GM20000 (cell line): ENCODE measurements at regions not wholly inside any gene's neighbourhood (a gene's known extent, or its start where the extent isn't known, plus 50 kb on each side); places are given as distances from the start of the nearest gene placed in this dataset.

Experiments used
- DNase-seq: peaks from one replicate; pipeline ENCODE4 v3.0.0; 2012; ENCODE audit warnings: low spot score
- TF ChIP-seq, protein P1 (sequence below): IDR thresholded peaks from 2 replicates; pipeline ENCODE4 v1.5.1; 2012; ENCODE audit warnings: mild to moderate bottlenecking, control low read depth; ENCODE audit errors: extremely low read depth, missing control alignments

DNA sequence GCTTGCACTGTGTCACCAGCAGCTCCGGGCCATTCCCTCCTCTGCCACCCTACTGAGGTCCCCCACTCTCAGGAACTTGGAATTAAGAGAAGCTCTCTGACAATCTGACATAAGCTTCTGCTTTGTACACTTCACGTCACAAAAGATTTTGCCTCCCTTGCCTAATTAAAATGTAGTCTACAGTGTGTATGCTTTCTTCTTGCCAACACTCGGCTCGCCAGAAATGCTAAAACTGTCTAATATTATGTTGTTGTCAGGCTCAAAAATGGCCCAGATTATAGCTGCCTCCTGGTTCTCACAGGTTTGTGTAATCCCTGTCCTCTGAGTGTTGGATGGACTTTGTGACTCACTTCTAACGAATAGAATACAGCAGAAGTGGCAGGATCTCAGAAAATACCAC lies 474.7 kb downstream of the MBD2 start:
- DNase-seq, result no peak

DNA sequence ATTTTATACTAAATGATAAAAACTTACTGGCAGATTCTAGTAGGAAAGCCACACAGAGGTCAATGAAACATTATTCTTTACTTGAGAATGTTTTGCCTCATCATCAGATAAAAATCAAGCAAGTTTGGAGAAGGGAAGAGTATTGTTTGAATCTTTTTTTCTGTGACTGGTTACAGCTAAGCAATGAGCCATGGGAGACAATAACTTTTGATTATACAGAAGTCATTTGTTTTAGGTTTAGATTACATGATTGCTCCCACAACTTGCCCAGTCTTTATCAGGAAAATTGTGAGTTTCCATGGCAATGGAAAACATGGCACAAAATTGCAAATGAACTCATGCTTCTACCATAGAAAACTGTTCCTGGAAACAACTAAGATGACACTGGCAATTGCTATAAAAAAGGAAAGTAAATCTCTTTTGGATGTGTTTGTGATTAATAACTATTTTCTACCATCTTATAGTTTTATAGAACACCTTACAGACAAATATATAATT lies 476.8 kb downstream of the MBD2 start:
- DNase-seq, result no peak
- TF ChIP-seq, protein P1, sequence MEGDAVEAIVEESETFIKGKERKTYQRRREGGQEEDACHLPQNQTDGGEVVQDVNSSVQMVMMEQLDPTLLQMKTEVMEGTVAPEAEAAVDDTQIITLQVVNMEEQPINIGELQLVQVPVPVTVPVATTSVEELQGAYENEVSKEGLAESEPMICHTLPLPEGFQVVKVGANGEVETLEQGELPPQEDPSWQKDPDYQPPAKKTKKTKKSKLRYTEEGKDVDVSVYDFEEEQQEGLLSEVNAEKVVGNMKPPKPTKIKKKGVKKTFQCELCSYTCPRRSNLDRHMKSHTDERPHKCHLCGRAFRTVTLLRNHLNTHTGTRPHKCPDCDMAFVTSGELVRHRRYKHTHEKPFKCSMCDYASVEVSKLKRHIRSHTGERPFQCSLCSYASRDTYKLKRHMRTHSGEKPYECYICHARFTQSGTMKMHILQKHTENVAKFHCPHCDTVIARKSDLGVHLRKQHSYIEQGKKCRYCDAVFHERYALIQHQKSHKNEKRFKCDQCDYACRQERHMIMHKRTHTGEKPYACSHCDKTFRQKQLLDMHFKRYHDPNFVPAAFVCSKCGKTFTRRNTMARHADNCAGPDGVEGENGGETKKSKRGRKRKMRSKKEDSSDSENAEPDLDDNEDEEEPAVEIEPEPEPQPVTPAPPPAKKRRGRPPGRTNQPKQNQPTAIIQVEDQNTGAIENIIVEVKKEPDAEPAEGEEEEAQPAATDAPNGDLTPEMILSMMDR, result no peak

More for the DNA sequence above, 474.7 kb downstream of the MBD2 start:
- TF ChIP-seq, protein P1, result no peak

DNA sequence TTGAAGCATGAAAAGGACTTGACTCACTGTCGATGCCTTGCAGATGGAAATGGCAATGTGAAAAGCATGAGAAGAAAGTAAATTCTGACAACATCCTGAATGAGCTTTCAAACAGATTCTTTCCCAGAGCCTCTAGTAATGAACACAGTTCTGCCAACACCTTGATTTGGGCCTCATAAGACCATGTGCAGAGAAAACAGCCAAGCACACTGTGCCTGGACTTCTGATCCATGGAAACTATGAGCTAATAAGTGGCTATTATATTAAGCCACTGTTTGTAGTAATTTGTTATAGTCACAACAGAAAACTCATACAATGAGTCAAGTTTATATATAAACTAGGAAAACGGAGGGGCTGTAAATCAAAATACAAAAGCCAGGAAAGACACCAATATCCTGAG lies 477.3 kb downstream of the MBD2 start:
- TF ChIP-seq, protein P1, result no peak
- no peak for DNase-seq

DNA sequence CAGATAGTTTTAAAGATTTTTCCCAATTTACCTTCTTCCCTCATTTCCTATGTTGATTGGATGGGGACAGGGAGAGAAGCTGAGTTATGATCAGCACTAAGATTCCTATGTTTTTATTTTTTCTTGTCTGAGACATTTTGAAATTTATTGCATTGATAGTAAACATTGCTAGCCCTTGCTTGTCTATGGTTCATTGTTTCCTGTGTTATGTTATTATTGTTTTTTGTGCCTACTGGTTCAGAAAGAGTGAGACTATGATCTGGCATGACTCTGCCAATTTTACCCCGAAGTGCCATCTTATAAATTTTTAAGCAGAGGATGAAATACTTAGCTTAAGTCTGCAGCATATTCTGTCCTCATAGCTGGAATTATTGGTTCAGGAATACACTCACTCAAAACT lies 478.5 kb downstream of the MBD2 start:
- DNase-seq, result no peak
- TF ChIP-seq, protein P1, result no peak

DNA sequence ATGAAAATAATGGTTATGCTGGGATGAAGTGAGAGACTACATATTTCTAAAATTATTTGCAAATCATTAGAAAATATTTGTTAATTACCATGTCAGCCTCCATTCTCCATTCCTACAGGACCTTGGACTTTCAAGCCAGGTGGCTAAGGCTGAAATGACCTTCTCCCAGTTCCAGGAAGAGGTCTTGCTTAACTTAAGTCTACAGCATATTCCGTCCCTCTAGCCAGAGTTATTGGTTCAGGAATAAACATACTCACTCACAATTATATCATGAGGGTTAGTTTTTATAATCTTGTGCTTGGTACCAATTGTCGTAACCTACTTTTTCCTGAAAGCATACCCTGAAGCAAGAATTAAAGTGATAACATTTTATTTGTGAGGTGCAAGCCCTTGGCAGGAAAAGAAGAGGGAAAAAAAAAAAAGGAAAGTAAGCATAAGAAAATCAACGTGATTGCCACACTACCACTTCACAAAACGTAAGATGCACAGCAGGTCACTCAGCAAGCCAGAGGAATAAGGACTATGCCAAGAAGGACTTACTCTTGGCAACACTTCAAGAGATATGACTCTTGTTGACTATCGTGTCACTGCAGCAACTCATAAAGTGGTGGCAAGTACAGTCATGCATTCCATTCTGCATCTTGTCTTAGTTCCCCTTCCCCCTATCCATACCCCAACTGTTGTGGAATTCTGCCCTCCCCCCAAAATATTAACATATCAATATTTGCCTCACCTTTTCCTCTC lies 479.1 kb downstream of the MBD2 start:
- no peak for DNase-seq
- TF ChIP-seq, protein P1, result no peak

DNA sequence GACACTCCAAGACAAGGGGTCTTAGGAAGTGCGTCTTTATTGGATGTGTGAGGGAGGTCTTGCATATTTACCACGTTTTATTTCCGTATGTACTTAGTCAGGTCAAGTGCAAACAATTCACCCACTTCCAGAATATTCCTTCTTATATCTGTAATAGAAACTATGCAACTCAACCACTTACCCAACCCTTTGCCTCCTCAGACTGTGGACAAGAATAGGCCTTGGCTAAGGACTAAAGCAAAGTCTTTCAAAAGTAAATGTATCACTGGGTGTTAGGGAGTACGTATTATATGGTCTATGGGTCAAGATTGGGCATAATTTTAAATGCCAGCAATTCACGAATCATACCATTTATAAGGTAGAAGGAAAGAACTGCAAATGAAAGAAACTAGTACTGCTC lies 484.8 kb downstream of the MBD2 start:
- no peak for DNase-seq
- TF ChIP-seq, protein P1, result no peak

DNA sequence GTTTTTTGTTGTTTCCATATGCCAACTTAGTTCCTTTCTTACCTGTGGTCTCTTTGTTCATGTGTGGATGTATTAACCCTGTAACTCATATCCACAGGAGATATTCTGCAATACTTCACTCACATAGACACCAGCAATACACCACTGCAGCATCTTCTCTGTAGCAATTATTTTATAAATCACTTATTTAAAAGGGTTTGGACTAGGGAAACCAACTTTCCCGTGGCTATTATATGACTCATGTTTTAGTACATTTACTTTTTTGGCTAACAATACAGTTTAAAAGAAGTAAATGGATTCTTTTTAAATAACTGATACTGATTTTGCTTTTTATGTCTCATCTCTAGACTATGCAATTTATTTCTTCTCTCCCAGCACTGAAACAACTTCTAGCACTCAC lies 488.9 kb downstream of the MBD2 start:
- TF ChIP-seq, protein P1, result no peak
- no peak for DNase-seq
